Jurkat, Clone E6-1 (cell line): ENCODE measurements at regions not wholly inside any gene's neighbourhood (a gene's known extent, or its start where the extent isn't known, plus 50 kb on each side); places are given as distances from the start of the nearest gene placed in this dataset.
A peak's percentile ranks its signal among the peaks of the same experiment; 100 is the strongest.
"Not testable (repeated sequence)": the region's sequence is repeated elsewhere in the genome, so short reads cannot be mapped to it uniquely, and the experiment has no call there.

Source experiments
- DNase-seq: peaks from one replicate; pipeline ENCODE4 v3.0.0-alpha.2; 2011; ENCODE audit warnings: low read depth, low spot score
- H3K4me3 ChIP-seq: 2 replicates; pipeline ENCODE4 v1.5.1; 2011; ENCODE audit warnings: mild to moderate bottlenecking, low read length, control low read depth, moderate library complexity

- no peak for DNase-seq
- no peak overlapping the region for H3K4me3 ChIP-seq
Observed at GRCh38 chr11:81574301-81574700, 1159.4 kb downstream of the FAM181B start.

GRCh38 chr11:81573367-81573766 lies 1160.3 kb downstream of the FAM181B start:
- no peak for DNase-seq
- no peak overlapping the region for H3K4me3 ChIP-seq

DNA sequence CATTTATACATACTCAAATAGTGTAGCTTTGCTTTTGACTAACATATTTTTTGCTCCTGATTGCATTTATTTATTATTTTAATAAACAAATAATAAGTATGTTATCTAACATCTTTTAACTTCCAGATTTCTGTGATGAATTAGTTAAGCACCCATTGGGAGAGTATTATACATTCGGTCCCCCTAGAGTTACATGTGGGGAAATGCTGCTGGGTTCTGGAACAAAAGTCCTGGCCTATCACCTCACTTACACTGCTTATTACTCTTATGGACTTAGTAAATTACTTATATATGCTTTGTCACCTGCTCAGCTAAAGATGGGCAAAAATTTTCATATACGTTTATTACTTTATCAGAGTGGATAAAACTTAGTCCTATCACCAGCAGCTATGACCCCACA lies 1163.0 kb downstream of the FAM181B start:
- no peak overlapping the region for H3K4me3 ChIP-seq
- DNase-seq = no peak

- H3K4me3 ChIP-seq = no peak overlapping the region
- no peak for DNase-seq
Observed at GRCh38 chr11:81569999-81570398, 1163.7 kb downstream of the FAM181B start.

- H3K4me3 ChIP-seq = no peak overlapping the region
- DNase-seq = no peak
Observed at GRCh38 chr11:81568918-81569317, 1164.7 kb downstream of the FAM181B start.

GRCh38 chr11:81548123-81548522 lies 1185.5 kb downstream of the FAM181B start:
- no peak overlapping the region for H3K4me3 ChIP-seq
- DNase-seq = no peak

GRCh38 chr11:81539806-81540205 lies 1193.9 kb downstream of the FAM181B start:
- DNase-seq, H3K4me3 ChIP-seq: not testable (repeated sequence)

GRCh38 chr11:81515566-81515965 lies 1218.1 kb downstream of the FAM181B start:
- DNase-seq = no peak

GRCh38 chr11:81497202-81497804 lies 1236.4 kb downstream of the FAM181B start:
- no peak overlapping the region for H3K4me3 ChIP-seq
- DNase-seq = peak; percentile 47

More at GRCh38 chr11:81515566-81515965, 1218.1 kb downstream of the FAM181B start:
- H3K4me3 ChIP-seq = no peak overlapping the region

DNA sequence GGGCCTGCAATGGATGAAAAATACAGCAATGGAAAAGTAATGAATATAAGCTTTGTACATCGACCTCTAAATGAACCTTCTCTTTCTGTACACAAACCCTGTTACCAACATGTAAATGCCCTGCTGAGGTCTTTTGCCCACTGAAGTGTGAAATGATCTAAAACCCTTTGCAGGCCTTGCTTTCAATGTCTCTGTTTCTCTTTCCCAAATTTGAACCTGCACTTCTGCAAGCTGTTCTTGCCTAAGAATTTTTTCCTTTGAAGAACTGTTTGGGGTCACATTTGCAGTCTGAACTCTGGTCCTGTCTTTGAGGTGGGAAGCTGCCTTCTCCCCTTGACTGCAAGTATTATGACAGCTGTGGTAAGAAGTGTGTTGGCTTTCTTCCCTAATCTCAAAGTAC lies 1237.1 kb downstream of the FAM181B start:
- no peak overlapping the region for H3K4me3 ChIP-seq
- DNase-seq = no peak

- no peak overlapping the region for H3K4me3 ChIP-seq
- DNase-seq = no peak
Observed at GRCh38 chr11:81495699-81496292, 1237.9 kb downstream of the FAM181B start.

DNA sequence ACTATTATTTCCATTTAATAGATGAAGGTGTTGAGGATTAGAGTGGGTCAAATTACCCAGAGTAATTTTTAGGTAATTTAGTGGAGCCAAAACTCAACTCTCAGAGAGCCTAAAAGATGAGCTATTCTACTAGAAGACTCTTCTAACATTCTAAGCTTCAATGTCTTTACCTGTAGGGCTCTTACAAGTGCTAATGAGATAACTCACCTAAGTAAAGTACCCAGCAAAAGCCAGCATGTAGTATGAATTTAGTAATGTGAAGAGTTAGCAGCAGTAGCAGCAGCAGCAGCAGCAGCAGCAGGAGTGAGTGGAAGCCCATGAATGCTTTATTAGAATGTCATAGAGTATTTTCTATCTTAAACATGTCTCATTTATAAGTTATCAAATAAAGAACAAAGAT lies 1239.2 kb downstream of the FAM181B start:
- no peak for DNase-seq

DNA sequence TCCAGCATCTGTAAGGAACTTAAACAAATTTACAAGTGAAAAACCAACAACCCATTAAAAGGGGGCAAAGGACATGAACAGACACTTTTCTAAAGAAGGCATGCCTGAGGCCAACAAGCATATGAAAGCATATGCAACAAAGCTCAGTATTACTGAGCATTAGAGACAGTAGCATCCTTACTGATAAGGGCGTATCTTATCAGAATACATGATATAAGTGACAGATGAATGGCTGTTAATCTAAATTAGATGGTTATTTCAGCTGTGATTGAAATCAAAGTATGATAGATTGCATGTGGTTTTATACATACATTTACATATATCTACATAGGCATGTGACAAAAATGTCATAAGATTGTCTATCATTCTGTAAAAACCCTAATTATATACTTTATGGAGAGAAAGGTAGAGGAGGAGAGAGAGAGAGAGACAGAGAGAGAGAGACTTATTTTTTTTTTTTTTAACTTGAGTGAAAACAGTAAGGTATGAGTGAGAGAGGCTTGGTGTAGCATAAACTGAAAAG lies 1240.7 kb downstream of the FAM181B start:
- DNase-seq = no peak
- H3K4me3 ChIP-seq = no peak overlapping the region

More for the DNA sequence above, 1239.2 kb downstream of the FAM181B start:
- no peak overlapping the region for H3K4me3 ChIP-seq

DNA sequence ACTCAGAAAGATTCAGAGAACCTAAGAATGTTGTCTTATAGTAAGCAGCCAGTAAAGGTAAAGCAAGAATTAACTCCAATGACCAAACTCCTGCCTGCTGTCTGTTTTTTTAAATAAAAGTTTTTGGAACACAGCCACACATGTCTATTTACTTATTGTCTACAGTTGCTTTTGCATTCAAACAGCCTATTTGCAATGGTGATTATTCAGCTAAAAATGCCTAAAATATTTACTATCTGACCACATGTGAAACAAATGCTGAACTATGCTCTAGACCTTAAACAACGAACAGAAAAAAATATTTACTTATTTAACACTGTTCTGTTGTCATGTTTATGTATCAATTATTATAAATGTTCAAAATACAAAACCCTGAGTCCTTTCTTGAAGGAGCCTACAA lies 1246.6 kb downstream of the FAM181B start:
- H3K4me3 ChIP-seq = no peak overlapping the region
- DNase-seq = no peak

- H3K4me3 ChIP-seq = no peak overlapping the region
- DNase-seq = no peak
Observed at GRCh38 chr11:81484196-81484595, 1249.5 kb downstream of the FAM181B start.

DNA sequence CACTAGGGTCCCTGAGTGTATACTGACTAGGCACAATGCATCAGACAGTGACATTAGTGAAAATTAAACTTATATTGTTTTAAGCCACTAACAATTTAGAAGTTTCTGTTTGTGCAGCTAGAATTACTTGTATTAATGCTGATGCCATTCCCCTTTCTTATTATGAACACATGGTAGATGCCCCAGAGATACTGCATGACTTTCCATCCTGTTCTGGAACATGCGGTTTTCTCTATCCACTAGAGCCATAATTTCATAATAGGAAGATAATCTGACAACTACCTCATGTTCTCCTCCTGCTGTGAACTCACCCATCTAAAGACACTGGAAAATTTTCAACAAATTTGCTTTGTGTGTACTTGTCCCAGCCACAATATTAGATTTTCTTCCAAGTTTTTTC lies 1256.4 kb downstream of the FAM181B start:
- no peak for DNase-seq
- no peak overlapping the region for H3K4me3 ChIP-seq

DNA sequence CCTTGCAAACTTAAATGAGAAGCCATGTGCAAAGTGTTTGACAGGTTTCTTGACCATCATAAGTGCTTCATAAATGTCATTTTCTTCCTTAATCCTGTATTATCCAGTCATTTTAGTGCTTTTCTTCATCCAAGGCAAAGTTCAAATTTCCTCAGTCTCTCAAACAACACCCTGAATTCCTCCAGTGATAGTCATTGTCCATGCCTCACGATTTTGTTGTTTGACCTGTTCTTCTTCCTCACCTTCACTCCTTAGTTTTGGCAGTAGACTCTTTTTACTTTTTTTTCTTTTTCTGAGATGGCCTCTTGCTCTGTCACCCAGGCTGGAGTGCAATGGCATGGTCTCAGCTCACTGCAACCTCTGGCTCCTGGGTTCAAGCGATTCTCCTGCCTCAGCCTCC lies 1257.3 kb downstream of the FAM181B start:
- H3K4me3 ChIP-seq = no peak overlapping the region

DNA sequence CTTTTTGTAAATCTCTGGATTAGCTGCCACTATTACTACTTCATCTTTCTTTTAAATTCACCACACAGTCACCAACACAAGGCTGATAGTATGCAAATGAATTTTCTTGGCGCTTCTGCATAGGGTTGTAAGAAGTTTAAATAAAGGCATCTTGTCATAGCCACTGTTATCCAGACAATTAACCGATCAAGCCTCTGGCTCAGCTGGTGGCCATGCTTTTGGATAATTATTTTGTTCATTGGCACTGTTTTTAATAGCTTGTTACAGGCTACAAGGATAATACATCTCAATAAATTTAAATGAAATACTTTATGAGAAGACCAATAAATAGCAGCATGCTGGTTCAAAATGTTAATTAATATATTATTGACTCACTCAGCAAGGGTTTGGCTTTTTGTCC lies 1261.0 kb downstream of the FAM181B start:
- no peak for DNase-seq
- no peak overlapping the region for H3K4me3 ChIP-seq

More for the DNA sequence above, 1257.3 kb downstream of the FAM181B start:
- no peak for DNase-seq

GRCh38 chr11:81470446-81470845 lies 1263.2 kb downstream of the FAM181B start:
- DNase-seq = no peak

GRCh38 chr11:81459766-81460306 lies 1273.8 kb downstream of the FAM181B start:
- no peak overlapping the region for H3K4me3 ChIP-seq

More at GRCh38 chr11:81470446-81470845, 1263.2 kb downstream of the FAM181B start:
- no peak overlapping the region for H3K4me3 ChIP-seq

More at GRCh38 chr11:81459766-81460306, 1273.8 kb downstream of the FAM181B start:
- DNase-seq = no peak
